ENCODE measurements at regions not wholly inside any gene's neighbourhood (a gene's known extent, or its start where the extent isn't known, plus 50 kb on each side); places are given as distances from the start of the nearest gene placed in this dataset.

DNA sequence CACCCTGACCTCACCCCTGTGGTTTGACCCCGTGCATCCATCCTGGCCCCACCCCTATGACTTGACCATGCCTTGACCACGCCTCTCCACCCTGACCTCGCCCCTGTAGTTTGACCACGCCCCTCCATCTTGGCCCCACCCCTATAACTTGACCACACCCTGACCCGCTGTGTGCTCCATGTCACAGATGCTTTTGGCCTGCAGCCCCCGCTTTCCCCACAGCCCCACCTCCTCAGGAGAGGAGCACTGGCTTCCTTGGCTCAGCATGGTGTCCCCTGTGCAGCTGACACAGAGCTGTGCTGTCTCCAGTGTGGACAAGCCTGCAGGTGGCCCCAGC is 269.9 kb upstream of the SFSWAP start:
- Histone ChIP-seq H3K79me2 (ENCODE audit: insufficient read depth, low read length) (no peaks in the 10 kb centered on the region), H3K27ac (ENCODE audit: low read depth, low read length) (no peak overlapping the region), H3K9me3 (ENCODE audit: low read depth, low read length) (no peaks in the 10 kb centered on the region), H4K20me1 (ENCODE audit: insufficient read depth, low read length) (no peaks in the 10 kb centered on the region), H3K4me2 (ENCODE audit: insufficient read depth, low read length) (no peak overlapping the region), H3K27me3 (ENCODE audit: insufficient read depth, low read length) (no peaks in the 10 kb centered on the region), H3K4me1 (ENCODE audit: insufficient read depth, low read length) (no peaks in the 10 kb centered on the region), H3K4me3 (ENCODE audit: insufficient read depth, low read length) (no peak overlapping the region), H2AFZ (ENCODE audit: low read length) (no peak overlapping the region), H3K36me3 (ENCODE audit: insufficient read depth, low read length) (no peaks in the 10 kb centered on the region)
- DNase-seq (ENCODE audit: insufficient read length, low spot score, missing footprints) = no peak
- TF ChIP-seq, protein P1, sequence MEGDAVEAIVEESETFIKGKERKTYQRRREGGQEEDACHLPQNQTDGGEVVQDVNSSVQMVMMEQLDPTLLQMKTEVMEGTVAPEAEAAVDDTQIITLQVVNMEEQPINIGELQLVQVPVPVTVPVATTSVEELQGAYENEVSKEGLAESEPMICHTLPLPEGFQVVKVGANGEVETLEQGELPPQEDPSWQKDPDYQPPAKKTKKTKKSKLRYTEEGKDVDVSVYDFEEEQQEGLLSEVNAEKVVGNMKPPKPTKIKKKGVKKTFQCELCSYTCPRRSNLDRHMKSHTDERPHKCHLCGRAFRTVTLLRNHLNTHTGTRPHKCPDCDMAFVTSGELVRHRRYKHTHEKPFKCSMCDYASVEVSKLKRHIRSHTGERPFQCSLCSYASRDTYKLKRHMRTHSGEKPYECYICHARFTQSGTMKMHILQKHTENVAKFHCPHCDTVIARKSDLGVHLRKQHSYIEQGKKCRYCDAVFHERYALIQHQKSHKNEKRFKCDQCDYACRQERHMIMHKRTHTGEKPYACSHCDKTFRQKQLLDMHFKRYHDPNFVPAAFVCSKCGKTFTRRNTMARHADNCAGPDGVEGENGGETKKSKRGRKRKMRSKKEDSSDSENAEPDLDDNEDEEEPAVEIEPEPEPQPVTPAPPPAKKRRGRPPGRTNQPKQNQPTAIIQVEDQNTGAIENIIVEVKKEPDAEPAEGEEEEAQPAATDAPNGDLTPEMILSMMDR (IDR thresholded peaks at IDR 0.05; ENCODE audit: extremely low read depth, low read depth, low read length) = no peak

DNA sequence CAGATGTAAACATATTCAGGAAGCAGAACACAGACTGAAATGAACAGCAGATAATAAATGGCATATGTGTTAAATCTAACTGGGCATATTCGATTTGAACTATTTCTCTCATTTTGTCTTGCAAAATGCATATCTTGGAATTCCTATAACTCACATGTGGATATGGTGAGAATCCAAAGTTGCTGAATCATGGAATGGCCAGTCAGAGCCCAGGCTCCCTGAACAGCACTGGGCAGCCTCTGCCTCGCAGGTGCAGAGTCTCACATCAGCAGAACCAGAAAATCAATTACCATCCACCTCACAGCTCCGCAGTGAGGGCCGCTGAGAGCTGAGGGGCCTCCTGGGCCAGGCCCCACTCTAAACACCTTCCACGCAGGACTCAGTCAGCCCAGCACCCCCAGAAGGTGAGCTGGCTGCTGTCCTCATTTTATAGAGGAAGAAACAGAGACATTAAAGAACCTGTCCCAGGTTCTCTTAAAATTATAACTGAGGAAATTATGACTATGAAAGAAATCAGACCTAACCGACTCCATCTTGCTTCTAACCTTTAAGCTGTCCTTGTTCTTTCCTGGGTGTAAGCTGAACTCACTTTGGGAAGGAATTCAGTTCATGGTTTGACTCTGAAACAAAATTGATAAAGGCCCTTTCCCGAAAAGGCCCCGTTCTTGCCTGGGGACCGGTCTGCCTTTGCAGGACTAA is 269.1 kb upstream of the SFSWAP start:
- Histone ChIP-seq H3K27ac (ENCODE audit: low read depth, low read length) (no peak overlapping the region), H3K4me2 (ENCODE audit: insufficient read depth, low read length) (no peak overlapping the region), H3K79me2 (ENCODE audit: insufficient read depth, low read length) (no peaks in the 10 kb centered on the region), H4K20me1 (ENCODE audit: insufficient read depth, low read length) (no peaks in the 10 kb centered on the region), H3K4me1 (ENCODE audit: insufficient read depth, low read length) (no peaks in the 10 kb centered on the region), H3K4me3 (ENCODE audit: insufficient read depth, low read length) (no peak overlapping the region), H3K9me3 (ENCODE audit: low read depth, low read length) (no peaks in the 10 kb centered on the region), H3K27me3 (ENCODE audit: insufficient read depth, low read length) (no peaks in the 10 kb centered on the region), H2AFZ (ENCODE audit: low read length) (no peak overlapping the region), H3K36me3 (ENCODE audit: insufficient read depth, low read length) (no peaks in the 10 kb centered on the region)
- no peak for DNase-seq (ENCODE audit: insufficient read length, low spot score, missing footprints)
- TF ChIP-seq, protein P1 (IDR thresholded peaks at IDR 0.05; ENCODE audit: extremely low read depth, low read depth, low read length) = no peak

DNA sequence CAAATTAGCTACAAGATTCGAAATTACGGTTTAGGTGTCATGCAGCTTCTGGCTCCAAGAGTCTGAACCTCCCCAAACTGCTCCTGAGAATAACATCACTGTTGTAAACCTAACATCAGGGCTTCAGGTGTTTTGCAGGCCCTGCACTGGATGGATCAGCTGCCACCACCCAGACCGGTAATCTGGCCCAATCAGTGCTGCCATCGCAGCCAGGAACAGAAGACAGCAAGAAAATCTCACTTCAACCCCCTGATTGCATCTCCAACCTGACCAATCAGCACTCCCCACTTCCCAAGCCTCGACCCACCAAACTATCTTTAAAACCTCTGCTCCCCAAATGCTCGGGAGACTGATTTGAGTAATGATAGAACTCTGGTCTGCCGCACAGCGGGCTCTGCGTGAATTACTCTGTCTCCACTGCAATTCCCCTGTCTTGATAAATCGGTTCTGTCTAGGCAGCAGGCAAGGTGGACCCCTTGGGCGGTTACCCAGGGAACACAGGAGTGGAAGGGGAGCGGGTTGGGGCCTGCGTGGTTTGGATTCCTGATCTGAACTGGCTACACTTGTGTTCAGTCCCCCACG is 268.5 kb upstream of the SFSWAP start:
- Histone ChIP-seq H3K27ac (ENCODE audit: low read depth, low read length) (no peak overlapping the region), H3K9me3 (ENCODE audit: low read depth, low read length) (no peaks in the 10 kb centered on the region), H3K36me3 (ENCODE audit: insufficient read depth, low read length) (no peaks in the 10 kb centered on the region), H2AFZ (ENCODE audit: low read length) (no peak overlapping the region), H3K27me3 (ENCODE audit: insufficient read depth, low read length) (no peaks in the 10 kb centered on the region), H3K79me2 (ENCODE audit: insufficient read depth, low read length) (no peaks in the 10 kb centered on the region), H3K4me2 (ENCODE audit: insufficient read depth, low read length) (no peak overlapping the region), H3K4me1 (ENCODE audit: insufficient read depth, low read length) (no peaks in the 10 kb centered on the region), H3K4me3 (ENCODE audit: insufficient read depth, low read length) (no peak overlapping the region), H4K20me1 (ENCODE audit: insufficient read depth, low read length) (no peaks in the 10 kb centered on the region)
- TF ChIP-seq, protein P1 (IDR thresholded peaks at IDR 0.05; ENCODE audit: extremely low read depth, low read depth, low read length) = no peak
- no peak for DNase-seq (ENCODE audit: insufficient read length, low spot score, missing footprints)

GRCh38 chr12:131443019-131444000 is 267.6 kb upstream of the SFSWAP start:
- H3K4me2 ChIP-seq (ENCODE audit: insufficient read depth, low read length) = no peak overlapping the region
- H3K27me3 ChIP-seq (ENCODE audit: insufficient read depth, low read length) = no peaks in the 10 kb centered on the region
- TF ChIP-seq, protein P1 (IDR thresholded peaks at IDR 0.05; ENCODE audit: extremely low read depth, low read depth, low read length) = no peak
- H4K20me1 ChIP-seq (ENCODE audit: insufficient read depth, low read length) = no peaks in the 10 kb centered on the region
- DNase-seq (ENCODE audit: insufficient read length, low spot score, missing footprints) = no peak
- no peak overlapping the region for H3K27ac ChIP-seq (ENCODE audit: low read depth, low read length)
- no peak overlapping the region for H2AFZ ChIP-seq (ENCODE audit: low read length)
- H3K4me1 ChIP-seq (ENCODE audit: insufficient read depth, low read length) = no peaks in the 10 kb centered on the region
- H3K79me2 ChIP-seq (ENCODE audit: insufficient read depth, low read length) = no peaks in the 10 kb centered on the region
- H3K4me3 ChIP-seq (ENCODE audit: insufficient read depth, low read length) = no peak overlapping the region
- no peaks in the 10 kb centered on the region for H3K9me3 ChIP-seq (ENCODE audit: low read depth, low read length)
- no peaks in the 10 kb centered on the region for H3K36me3 ChIP-seq (ENCODE audit: insufficient read depth, low read length)

Measured in osteoblast (primary cell).